Stimulated activated CD8-positive, alpha-beta memory T cell treated with anti-CD3 and anti-CD28 coated beads, Interleukin-4, amount 100 ng/mL, for 48 hours (primary cell): ENCODE measurements at regions not wholly inside any gene's neighbourhood (a gene's known extent, or its start where the extent isn't known, plus 50 kb on each side); places are given as distances from the start of the nearest gene placed in this dataset.

ENCODE experiments used
- DNase-seq: peaks from one replicate; pipeline ENCODE4 v3.0.0-alpha.2; 2020

- DNase-seq = peak; percentile 10
These were observed 77.8 kb downstream of the DLL1 start for GRCh38 chr6:170212956-170213636.

DNA sequence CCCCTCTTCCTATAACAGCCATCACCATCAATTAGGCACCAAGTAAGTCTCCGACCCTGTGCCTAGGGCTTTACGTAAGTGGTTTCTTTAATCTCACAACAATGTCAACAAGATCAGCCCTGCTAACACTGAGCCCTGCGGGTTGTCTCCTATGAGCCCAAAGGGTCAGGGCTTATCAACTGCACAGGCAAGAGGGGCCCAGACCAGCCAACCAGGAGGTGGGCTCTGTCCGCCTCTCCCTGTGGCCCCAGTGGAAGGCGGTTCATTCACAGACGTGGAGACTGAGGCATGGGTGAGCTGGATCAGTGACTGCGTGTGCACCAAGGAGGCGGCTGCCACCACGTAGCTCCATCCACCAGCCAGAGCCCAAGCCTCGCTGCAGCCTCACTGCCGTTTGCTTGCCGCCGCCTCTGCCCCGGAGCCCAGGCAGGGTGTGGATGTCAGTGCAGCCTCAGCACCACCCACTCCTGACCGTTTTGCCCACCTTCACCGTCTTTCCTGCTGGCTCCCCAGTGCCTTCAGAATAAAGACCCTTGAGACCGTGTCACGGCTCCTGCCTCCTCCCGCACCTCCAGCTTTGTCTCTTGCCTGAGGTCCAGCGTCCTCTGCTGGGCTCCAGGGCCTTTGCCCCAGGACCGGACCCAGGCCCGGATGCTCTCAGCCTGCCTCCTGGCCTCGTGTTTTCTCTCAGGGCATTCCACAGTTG, 78.7 kb downstream of the DLL1 start:
- DNase-seq = no peak

DNA sequence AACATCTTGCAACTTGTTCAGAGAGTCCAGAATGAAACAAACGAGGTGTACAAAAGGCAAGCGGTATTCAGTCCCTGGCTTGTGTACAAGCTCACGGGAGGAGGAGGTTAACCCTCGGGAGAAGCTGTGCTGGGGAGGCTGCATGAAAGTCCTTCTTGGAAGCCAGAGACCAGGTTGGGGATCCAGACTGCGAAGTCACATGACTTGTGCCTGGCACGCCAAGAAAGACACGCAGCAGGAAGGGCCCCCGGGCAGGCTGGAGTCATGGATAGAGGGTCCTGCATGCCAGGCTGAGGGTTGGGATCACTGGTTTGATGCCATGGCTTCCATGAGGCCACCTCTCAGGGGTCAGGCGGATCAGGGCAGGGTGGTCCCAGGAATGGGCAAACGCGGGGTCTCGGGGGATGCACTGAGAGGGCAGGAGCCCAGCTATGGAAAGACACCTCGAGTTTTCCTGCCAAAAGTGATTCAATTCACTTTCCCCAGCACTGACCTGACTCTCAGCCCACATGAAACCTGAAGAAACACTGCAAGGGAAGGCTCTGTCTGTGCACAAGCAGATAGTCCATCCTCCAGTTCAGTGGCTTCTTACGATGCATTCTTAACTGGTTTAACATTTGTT, 79.4 kb downstream of the DLL1 start:
- DNase-seq = no peak

- no peak for DNase-seq
These were observed 80.1 kb downstream of the DLL1 start for GRCh38 chr6:170210651-170211403.

GRCh38 chr6:170210026-170210390, 80.9 kb downstream of the DLL1 start:
- DNase-seq = no peak

- DNase-seq = no peak
These were observed 81.4 kb downstream of the DLL1 start for GRCh38 chr6:170209354-170210025.

- no peak for DNase-seq
These were observed 82.1 kb downstream of the DLL1 start for GRCh38 chr6:170208651-170209353.

- DNase-seq = no peak
These were observed 82.7 kb downstream of the DLL1 start for GRCh38 chr6:170208182-170208601.

GRCh38 chr6:170207586-170208181, 83.2 kb downstream of the DLL1 start:
- DNase-seq = no peak

GRCh38 chr6:170206851-170207431, 83.9 kb downstream of the DLL1 start:
- DNase-seq = no peak

DNA sequence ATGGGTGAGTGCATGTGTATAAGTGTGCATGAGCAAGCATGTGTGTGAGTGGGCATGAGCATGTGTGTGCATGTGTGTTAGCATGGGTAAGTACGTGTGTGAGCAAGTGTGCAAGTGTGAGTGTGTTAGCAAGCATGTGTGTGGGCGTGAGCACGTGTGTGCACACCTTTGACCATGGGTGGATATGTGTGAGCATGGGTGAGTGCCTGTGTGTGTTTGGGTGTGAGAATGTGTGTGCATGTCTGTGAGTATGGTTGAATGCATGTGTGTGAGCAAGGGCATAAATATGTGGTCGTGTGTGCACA, 84.6 kb downstream of the DLL1 start:
- DNase-seq = no peak

DNA sequence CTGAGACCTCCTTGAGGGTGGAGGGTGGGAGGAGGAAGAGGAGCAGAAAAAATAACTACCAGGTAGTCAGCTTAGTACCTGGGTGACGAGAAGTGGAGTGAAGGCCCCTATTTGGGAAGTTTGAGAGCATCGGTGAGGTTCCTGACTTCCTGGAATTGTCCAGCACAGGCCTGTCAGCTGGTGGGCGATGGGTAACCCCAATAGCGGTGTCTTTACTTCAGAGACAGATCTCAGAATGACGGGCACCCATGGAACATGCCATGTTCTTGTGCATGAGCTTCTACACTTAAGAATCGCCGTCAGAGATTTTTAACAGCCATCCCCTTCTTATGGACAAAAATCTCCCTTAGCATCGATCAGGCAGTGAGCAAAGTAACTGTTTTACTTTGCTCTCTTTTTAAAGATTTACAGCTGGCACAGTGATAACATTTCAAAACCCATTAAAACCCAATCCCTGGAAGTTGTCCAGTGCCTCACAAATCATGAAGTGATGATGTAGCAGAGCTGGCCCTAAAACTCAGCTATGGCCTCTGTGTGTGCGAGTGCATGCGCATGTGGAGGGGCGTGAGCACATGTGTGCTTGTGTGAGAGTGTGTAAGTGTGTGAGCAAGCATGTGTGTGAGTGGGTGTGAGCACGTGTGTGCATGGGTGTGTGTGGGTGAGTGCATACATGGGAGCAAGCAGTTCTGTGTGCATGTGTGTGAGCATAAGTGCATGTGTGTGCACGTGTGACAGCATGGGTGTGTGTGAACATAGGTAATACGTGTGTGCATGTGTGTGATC, 85.2 kb downstream of the DLL1 start:
- DNase-seq = no peak

- no peak for DNase-seq
These were observed 85.8 kb downstream of the DLL1 start for GRCh38 chr6:170205126-170205525.

DNA sequence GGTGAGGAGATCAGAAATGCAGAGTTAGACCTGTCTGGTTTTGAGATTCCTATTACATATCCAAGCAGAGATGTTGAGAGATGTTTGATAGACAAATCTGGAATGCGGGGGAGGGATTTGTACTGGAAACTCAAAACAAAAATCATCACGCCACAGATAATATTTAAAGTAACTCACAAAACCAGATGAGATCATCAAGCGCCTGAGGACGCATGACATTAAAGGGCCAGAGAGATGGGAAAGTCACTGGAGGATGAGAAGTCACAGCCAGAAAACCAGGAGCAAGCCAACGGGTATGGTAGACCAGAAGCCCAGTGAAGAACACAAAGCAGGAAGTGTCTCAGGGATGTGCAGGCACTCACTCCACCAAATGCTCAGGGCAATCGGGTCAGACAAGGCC, 87.7 kb downstream of the DLL1 start:
- no peak for DNase-seq

DNA sequence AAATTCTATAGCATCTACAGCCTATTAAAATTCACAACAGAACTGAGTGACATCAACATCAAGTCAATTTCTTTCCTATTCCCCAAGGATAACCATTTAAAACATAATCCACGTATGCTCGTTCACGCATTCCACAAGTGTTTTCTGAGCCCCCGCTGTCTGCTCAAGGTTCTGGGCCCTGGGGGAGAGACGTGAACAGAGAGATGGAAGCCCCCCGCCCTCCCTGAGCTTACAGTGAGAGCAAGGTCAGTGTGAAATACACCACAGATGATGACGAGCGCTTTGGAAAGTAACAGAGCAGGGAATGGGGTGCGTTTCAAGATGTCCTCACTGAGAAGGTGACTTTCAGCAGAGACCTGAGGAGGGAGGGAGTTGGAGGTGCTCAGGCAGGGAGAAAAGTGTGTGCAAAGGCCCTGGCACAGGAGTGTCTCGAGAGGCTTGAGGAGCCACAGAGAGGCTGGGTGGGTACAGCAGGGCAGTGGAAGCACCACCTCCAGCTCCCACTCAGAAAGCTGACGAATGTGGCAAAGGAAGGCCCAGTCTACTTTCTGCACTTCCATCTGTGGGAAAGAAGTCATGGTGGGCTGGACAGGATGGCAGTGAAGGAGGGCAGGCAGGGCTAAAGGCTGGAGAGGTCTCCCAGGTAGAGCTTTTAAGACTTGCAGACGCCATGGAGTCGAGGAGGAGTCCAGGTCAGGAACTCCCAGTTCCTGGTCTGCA, 88.3 kb downstream of the DLL1 start:
- no peak for DNase-seq

- DNase-seq = no peak
These were observed 89.5 kb downstream of the DLL1 start for GRCh38 chr6:170201361-170201760.

DNA sequence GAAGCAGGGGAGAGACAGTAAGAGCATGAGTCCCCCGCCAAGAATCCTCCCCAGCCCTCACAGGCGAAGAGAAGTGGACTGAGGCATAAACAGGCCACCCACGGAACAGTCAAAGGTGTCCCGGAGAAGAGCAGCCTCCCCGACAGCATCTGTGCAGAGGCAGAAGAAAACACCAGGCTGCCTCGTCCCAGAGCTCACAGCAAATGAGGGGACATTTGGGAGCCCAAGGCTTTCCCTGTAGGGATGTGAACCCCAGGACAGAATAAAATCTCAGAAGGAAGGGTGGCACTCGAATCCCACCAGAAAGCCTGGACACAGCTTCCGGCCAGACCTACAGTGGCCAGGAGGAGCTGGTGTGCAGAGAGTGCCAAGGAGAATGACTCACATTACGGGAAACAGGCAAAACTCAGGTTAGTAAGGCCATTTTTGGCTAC, 90.4 kb downstream of the DLL1 start:
- DNase-seq = no peak

DNA sequence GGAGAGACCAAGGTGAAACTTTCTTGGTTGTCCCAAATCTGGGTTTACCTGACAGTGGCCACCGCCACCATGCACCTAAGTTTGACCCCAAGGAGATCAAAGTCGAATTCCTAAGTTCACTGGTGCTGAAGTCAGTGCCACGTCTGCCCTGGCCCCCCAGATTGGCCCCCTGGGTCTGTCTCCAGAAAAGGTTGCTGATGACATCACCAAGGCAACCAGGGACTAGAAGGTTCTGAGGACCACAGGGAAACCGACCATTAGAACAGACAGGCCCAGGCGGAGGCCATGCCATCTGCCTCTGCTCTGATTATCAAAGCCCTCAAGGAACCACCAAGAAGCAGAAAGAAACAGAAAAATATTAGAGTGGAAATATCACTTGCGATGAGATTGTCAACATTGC, 91.2 kb downstream of the DLL1 start:
- peak; percentile 15 for DNase-seq

DNA sequence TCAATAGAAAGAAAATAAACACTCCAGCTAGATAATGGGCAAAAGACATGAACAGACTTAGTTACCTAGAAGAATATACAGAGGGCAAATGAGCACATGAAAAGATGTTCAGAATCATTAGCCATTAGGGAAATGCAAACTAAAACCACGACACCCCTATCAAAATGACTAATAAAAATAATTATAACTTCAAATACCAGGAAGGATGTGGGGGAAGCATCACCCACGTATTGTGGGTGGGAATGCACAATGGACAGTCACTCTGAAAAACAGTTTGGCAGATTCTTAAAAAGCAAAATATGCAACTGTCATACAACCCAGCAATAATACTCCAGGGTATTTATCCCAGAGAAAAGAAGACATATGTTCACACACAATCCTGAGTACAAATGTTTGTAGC, 92.6 kb downstream of the DLL1 start:
- DNase-seq = no peak

GRCh38 chr6:170193326-170193821, 97.5 kb downstream of the DLL1 start:
- no peak for DNase-seq
